ENCODE measurements at regions not wholly inside any gene's neighbourhood (a gene's known extent, or its start where the extent isn't known, plus 50 kb on each side); places are given as distances from the start of the nearest gene placed in this dataset.
"Not testable (repeated sequence)": the region's sequence is repeated elsewhere in the genome, so short reads cannot be mapped to it uniquely, and the experiment has no call there.

DNA sequence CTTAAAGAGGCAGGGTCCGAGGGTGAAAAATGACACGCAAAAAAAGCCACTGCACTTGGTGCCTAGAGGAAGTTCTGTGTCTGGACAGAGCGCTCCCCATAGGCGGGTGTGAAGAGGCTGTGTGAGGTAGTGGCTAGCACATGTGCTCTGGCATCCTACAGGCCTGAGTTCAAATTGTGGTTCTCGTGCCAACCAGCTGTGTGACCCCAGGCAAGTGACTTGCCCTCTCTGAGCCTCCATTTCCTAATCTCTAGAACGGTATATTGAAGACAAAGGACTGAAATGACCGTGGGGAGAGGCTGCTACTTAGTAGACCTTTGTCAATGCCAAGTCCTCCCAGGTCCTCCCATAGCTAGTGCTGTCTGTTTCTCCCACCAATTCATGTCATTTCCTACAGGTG lies 79.1 kb upstream of the MYL10 start:
- DNase-seq (ENCODE audit: low read depth) = no peak

DNA sequence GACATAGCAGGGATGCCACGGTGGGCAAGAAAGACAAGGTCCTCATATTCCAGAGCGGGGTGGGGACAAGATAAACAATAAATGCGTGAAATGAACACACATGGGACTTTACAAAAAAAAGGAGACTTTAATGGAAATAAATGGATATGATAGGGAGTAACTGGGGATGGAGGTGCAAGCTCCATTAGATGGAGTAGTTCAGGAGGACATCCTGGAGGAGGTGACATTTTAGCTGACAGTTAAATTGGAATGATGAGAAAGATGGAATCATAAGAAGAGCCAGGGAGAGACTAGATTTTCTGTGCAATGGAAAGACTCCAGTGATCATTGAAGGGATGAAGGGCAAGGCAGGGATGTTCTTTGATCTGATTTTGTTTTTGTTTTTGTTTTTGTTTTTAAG lies 83.6 kb upstream of the MYL10 start:
- no peak for DNase-seq (ENCODE audit: low read depth)

DNA sequence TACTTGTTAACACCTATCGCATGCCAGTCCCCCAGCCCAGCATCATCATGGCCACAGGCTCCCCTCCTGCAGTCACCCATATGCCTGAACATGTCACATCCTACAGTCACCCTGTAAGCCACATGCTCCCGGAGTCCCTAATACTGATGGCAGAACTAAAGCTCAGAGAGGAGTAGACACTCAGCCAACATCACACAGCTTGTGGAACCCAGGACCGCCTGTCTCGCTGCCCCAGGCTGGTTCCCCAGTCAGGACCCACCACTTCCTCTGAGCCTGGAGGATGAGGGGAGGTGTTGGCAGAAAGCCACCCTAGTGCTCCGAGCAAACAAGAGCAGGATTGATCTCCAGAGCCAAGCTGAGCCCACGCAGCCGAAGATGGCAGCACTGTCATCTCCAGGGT lies 85.0 kb upstream of the MYL10 start:
- DNase-seq (ENCODE audit: low read depth) = no peak

DNA sequence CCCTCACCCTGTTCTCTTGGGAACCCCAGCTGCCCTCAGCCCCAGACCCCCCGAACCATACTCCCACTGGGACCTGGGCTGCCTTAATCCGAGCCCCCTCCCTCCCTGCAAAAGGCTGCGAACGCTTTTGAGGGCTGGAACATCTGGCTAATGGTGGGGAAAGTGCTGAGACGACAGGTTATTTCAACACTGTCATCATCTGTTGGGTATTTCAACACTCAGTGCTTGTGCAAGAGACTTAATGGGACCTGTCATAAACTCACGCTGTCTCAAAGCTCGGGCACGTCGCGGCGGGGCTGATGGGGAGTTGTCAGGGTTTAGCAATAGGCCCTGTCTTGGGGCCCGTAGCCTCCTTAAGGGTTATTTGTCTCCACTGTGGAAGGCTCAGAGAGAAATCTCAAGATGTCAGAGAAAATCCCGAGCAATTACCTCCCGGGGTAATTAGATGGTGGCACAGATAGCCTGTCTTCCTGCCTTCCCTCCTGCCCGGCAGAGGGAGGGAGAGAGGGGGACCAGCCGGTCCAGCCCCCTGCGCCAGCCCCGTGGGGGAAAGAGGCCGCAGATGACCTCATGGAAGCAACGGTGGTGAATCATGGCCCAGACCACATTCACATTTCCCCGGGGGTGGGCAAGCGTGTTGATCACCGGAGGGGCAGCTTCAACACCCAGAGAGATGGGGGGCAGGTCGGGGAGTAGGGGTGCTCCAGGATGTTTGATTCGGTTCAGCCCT lies 88.7 kb upstream of the MYL10 start:
- no peak for DNase-seq (ENCODE audit: low read depth)

DNA sequence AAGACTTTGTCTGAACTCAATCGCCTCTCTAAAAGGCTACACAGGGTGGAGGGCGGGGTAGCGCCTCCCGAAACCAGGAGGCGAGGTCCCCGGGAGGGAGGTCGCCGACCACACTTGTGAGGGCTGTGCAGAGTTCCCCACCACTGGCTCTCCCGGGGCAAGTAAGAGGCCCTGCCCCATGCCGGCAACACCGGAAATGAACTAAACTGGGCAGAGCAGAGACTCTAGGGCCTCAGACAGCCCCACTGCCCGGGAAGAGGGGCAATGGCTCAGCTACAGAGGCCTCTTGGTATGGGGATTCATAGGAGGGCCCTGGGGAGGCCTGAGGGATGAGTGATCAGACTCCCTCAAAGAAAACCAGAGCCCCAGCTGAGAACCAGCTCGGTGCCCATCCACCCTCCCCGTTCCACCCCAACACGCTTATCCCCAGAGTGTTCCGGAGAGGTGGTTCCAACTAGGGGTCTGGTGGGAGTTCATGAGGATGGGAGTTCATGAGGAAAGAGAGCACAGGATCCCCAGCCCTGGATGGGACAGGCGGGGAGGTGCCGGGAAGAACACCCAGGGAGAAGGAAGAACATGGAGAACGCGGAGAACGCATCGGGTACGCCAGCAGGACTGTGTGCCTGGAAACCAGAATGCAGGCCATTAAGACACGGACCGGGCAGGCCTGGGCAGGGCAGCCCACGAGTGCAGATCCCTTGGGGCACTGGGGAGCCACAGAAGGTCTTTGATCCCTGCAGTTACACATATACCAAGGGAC lies 89.4 kb upstream of the MYL10 start:
- DNase-seq (ENCODE audit: low read depth) = no peak

DNA sequence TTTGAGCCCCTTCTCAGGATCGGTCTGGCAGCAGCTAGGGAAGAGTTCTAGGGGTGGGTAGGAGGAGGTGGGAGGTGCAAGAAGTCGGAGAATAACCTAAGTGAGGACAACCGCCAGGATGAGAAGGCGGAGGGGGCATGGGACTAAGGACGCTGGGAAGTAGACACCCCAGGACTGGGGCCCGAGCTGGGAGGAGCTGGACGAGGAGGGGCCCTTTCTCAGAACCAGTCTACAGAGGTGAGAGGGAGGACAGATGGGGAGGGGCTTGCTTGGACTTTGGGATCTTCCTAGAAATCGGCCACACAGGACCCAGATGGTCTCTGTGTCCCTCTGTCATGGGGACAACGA lies 90.0 kb upstream of the MYL10 start:
- DNase-seq (ENCODE audit: low read depth) = no peak

DNA sequence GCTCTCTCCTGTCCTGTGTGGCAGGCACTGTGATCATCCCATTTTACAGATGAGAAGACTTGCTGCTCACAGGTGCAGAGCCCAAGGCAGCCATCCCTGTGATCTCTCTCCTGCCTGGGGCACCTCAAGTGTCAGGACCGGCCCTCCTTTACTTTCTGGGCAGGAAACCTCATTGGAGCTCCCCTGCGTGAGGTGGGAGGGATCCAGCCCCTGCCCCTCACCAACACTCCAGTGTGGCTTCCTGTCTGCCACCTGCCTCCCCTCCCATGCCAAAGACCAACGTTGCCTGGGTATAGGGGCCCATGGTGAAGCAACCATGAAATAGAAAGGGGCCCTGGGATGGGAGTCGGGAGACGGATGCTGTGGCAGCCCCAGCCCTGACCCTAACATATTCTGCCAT lies 91.2 kb upstream of the MYL10 start:
- DNase-seq (ENCODE audit: low read depth) = no peak

DNA sequence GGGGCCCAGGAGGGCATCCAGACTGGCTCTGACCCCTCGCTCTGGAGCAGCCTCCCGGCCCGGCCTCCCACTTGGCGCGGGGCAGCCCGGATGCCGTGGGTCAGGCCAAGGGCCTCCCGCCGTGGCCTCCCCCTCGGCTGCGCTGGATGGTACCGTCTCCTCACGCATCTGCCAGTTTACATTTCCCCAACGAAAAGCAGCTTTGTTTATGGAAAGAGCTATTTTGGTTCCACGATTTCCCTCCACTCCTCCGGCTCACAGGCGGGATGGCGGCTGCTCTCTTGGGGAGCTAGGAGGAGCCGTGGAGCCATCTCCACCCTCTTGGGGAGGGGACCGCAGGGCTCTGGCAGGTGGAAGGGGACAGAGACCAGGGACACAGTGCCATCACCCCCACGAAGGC lies 93.2 kb upstream of the MYL10 start:
- DNase-seq (ENCODE audit: low read depth) = no peak

DNA sequence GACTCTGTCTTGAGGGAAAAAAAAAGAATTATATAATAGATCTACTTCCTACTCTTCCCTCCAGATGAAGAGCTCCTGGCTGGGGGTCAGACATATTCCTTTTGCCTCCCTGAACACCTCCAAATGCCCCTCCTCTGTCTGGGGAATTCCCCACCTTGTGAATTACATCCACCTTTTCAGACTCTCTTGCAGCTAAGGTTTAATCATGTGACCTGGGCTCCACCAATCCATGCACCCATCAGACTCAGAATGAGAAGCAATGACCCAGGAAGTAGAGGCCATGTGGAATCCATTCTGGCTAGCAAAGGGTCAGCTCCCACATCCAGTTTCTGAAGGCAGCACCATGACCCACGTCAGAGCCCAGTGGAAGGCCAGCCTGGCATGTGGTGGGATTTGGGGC lies 93.6 kb upstream of the CUX1 start:
- DNase-seq (ENCODE audit: low read depth) = no peak

DNA sequence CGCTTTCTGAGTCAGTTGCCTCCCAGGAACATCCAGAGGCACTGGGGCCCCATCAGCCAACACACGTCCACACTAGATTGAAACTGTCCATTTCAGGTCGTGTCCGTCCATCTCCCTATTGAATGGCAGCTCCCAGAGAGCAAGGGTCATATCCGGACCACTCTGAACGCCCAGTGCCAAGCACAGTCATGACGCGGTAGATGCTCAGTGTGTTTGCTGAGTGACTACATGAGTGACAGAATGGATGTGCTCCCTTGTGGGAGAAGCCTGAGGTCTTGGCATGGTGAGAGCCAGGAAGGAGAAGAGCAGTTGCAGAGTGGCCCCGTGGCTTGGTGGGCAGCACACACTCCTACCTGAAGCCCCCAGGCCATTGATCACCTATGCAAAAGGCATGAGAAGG lies 92.5 kb upstream of the CUX1 start:
- DNase-seq (ENCODE audit: low read depth) = no peak

DNA sequence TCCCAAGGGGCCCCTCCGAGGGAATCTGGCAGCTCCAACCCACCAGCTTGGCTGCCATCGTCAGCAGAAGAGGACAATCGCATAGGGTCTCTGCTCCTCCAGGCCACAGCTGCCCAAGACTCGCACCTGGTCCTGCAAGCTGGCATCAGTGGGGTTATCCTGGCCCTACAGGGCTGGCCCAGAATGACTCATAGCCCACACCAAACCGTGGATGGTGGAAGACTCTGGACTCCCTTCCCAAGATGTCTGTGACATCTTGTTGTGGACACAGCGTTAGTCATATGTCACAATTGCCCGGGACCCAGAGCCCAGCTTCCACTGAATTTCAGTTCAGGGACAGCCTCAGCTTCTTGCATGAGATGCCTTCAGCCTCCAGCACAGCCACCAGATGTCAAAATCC lies 91.5 kb upstream of the CUX1 start:
- DNase-seq (ENCODE audit: low read depth) = no peak

DNA sequence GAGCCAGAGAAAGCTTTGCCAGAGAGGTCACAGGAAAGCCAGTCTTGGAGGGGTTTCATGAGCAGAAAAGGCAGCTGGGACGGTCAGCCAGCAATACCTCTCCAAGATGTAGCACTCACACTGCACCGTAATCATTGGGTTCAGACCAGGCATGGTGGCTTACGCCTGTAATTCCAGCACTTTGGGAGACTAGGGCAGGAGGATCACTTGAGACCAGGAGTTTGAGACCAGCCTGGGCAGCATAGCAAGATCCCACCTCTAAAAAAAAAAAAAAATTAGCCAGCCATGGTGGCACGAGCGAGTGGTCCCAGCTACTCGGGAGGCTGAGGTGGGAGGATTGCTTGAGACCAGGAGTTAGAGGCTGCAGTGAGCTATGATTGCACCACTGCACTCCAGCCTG lies 90.2 kb upstream of the CUX1 start:
- DNase-seq (ENCODE audit: low read depth) = no peak

DNA sequence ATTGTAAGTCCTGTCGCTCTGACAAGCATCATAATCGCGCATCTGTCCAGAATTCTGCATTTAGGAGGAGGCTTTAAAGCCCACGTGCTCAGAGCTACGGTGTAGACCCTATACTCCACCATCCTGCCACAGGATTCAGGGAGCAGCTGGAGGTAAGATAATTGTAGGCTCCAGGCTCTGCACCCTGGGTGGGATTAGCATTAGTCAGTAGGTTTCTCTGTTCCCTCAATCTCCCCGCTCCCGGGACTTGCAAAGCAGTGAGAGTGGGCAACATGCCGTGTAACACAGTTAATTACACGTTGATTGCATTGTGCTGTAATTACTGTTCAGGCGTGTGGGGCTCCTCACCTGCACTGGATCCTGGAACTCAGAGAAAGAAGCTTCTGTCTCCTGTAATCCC lies 89.3 kb upstream of the CUX1 start:
- DNase-seq (ENCODE audit: low read depth) = no peak

DNA sequence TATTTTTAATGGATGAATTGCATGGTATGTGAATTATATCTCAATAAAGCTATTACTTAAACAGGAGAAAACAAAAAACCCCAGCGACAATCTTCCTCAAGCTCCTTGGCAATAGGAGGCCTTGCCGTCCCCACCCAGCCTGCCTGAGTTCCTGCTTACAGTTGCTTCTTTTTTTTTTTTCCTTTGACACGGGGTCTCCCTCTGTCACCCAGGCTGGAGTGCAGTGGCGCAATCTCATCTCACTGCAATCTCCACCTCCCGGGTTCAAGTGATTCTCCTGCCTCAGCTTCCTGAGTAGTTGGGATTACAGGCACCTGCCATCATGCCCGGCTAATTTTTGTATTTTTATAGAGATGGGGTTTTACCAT lies 88.6 kb upstream of the CUX1 start:
- DNase-seq (ENCODE audit: low read depth) = not testable (repeated sequence)

DNA sequence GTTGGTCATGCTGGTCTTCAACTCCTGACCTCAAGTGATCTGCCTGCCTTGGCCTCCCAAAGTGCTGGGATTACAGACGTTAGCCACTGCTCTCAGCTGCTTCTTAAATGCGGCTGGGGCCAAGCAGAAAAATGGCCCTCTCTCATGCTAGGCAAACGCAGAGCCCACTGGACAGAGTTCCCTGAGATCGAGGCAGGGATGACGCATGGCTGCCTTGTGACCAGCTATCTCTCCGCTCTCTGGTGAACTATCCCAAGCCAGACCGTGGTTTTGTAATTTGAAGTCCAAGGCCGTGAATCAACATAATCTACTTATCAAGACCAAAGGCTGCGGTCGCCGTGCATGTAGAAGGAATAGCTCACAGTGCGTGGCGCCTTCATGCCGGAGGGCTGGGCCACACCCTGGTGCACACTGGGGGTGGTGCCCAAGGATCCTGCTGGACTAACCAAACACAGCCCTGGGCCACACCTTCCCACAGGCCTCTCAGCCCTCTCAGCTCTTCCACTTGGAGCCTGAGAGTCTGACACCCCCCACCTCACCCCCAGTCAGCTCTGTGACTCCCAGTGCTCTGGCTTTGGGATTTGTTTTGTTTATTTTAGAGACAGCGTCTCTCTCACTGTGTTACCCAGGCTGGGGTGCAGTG lies 88.1 kb upstream of the CUX1 start:
- DNase-seq (ENCODE audit: low read depth) = no peak

DNA sequence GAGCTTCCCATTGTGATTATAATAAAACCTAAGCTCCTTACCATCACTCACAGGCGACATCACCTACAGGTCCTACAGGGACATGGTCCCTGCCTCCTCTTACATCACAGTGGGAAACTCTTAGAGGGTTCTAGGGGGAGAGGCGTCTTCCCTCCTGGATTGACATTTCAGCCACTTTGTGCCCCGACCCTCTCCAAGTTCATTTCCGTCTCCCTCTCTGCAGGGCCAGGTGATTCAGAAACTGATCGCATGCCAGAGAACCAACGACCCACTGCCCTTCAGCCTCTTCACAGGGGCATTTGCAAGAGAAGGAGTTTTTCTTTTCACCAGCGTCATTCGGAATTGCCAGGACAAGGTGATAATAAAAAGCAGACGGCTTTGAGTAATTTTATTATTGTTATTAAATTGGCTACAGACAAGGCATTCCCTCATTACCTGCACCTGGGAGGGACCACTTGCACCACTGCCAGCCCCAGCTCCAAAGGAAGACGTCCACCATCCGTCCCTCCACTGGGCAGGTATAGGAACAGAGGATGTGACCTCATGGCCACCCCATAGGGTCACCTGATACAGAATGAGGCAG lies 85.8 kb upstream of the CUX1 start:
- no peak for DNase-seq (ENCODE audit: low read depth)

DNA sequence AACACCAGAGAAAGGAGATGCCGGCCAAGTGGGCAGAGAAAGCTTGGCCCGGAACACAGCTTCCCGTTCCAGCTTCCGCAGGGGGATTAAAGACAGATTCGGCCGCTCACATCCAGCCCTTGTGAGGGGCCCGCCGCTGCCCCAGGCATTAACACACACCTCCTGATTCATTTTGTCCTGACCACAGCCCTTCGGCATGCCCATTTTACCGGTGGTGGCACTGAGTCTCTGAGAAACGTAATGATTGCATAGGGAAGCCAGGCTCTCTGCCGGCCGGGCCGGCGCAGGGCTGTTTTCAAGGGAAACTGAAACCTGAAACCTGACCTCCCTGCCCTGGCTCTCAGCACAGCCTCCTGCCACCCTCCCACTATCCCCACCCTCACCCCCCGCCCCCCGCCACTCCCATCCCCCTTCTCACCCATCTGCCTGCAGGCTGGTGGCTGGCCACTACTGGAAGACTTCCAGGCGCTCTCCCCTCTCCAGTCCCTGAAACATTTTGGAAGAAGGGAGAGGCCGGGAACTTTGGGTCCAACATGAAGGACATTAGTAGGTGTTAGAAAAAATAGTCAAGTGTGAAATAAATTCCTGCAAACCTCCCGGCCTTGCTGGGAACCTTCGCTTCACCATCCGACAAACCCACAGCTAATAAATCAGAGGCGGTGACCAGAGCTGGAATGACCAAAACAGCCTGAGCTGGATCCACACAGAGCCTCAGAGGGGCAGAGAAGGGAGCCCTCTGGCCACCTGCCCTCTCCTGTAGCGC lies 83.5 kb upstream of the CUX1 start:
- no peak for DNase-seq (ENCODE audit: low read depth)

DNA sequence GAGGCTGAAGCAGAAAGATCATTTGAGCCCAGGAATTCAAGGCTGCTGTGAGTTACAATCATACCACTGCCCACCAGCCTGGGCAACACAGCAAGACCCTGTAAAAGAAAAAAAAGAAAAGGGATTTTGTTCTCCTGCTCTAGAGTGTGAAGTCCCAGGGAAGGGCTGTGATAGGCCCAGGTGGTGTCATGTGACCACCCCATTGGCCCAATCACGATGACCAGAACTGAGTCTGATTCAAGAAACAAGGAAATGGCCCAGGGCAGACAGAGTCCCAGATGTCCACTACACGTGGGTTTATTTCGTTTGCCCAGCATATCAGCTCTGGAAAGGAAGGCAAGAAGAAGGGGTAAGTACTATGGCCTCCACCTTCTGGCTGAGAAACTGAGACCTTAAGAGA lies 81.3 kb upstream of the CUX1 start:
- no peak for DNase-seq (ENCODE audit: low read depth)

DNA sequence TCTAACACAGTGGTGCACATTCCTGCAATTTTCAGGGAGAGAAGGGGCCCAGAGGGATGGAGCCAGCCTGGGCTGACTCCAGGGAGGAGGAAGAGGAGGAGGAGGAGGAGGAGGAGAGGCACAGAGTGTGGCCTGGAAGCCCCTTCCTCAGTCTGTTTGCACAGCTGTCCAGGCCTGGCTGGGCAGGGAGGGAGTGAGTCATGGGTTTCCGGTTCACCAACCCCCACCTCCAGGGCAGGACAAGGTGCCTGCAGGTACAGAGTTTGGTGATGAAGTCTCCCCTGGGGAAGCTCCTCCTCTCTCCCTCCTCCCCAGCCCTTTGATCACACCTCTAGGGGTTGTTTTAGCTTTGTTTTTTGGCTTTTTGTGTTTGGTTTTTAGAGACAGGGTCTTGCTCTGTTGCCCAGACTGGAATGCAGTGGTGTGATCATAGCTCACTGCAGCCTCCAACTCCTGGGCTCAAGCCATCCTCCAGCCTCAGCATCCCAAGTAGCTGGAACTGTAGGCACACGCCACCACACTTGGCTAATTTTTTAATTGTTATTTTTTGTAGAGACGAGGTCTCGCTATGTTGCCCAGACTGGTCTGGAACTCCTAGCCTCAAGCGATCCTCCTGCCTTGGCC lies 77.5 kb upstream of the CUX1 start:
- no peak for DNase-seq (ENCODE audit: low read depth)

DNA sequence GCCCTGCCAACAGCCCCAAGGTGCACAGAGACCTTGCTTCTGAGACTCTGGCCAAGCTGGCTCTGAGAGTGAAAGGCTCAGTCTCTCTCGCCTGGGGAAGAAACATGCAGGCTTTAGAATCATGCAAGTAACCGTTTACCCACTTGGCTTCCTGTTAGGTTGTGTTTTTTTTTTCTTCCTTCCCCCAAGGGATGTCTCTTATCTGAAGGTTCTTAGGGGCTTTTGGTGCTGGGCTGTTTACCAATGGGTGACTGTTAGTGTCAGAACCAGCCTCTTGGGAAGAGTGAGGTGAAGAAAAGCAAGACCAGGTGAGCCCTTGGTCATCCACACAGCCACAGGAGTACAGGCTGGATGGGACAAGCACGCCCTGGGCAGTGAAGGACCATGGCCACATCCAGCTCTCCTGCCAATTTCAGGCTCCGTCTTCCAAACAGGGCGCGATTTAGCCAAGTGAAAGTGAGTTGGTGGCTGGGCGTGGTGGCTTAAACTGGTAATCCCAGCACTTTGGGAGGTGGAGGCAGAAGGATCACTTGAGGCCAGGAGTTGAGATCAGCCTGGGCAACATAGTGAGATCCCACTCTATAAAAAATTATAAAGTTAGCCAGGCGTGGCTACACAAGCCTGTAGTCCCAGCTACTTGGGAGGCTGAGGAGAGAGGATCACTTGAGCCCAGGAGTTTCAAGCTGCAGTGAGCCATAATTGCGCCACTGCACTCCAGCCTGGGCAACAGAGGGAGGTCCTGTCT lies 76.3 kb upstream of the CUX1 start:
- no peak for DNase-seq (ENCODE audit: low read depth)

DNA sequence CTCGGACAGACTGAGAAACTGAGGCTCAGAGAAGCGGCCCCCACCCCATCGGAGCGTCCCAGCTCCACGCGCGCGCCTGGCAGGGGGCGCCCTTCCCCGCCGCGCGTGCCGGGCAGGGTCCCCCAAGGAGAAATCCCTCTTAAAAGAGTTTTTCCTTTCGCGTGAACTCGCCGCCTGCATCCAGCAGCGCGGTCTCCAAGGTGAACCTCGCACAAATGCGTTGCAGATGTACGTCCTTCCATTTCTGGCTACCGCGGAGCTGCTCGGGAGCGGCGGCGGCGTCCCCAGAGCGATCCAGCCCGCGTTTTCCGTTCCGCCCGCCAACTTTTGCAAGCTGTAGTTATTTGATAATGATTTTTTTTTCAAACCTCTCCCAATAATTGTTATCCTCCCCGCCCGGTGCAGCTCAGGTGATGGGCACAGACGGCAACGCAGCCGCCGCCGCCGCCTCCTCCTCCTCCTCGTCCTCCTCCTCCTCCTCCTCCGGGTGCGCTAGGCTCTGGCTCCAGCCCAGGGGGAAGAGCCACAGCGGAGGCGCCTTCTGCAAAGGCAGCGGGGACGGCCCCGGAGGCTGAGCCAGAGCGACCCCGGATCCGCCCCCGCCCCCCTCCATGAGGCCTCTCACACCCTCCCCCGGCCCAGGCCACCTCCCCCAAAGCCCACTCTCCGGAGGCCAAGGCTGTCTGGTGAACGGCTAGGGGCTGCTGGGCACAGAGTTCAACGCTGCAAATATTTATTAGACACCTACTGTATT lies 74.0 kb upstream of the CUX1 start:
- DNase-seq (ENCODE audit: low read depth) = peak; percentile 53

Measured in CMK (cell line).